ENCODE measurements at regions not wholly inside any gene's neighbourhood (a gene's known extent, or its start where the extent isn't known, plus 50 kb on each side); places are given as distances from the start of the nearest gene placed in this dataset.

- intact Hi-C loops (cut with DNase I) = no loop called here
- WGBS, 2 donors = 86 to 100% methylated on average over 1 of the region's 1 CpG
- no peak for ATAC-seq (ENCODE audit: low FRiP score)
These were observed 262.4 kb upstream of the TMEM229A start for GRCh38 chr7:124295289-124295688.

GRCh38 chr7:124284937-124285336 is 252.1 kb upstream of the TMEM229A start:
- 48 to 62% methylated on average over 1 of the region's 1 CpG for WGBS, 2 donors
- Histone ChIP-seq H3K4me1 (ENCODE audit: control insufficient read depth in 1 of 2, insufficient read depth in 2 of 2, low read length in 2 of 2) (no peaks in the 10 kb centered on the region), H3K27me3 (ENCODE audit: control insufficient read depth in 1 of 2, insufficient read depth in 2 of 2, low read length in 1 of 2) (no peaks in the 10 kb centered on the region), H3K36me3 (ENCODE audit: control insufficient read depth in 1 of 2, insufficient read depth in 2 of 2, low read length in 1 of 2) (no peaks in the 10 kb centered on the region), H3K9me3 (ENCODE audit: control insufficient read depth, low read length) (no peaks in the 10 kb centered on the region), H3K27ac (ENCODE audit: low read depth in 1 of 2, low read length in 2 of 2) (no peak overlapping the region), H3K4me3 (ENCODE audit: low read length in 2 of 2) (no peak overlapping the region)
- ATAC-seq (ENCODE audit: low FRiP score) = no peak
- intact Hi-C loops (cut with DNase I) = no loop called here
- DNase-seq = no peak

More at GRCh38 chr7:124295289-124295688, 262.4 kb upstream of the TMEM229A start:
- no peaks in the 10 kb centered on the region for H3K9me3 ChIP-seq (ENCODE audit: control insufficient read depth, low read length)
- H3K4me1 ChIP-seq (ENCODE audit: control insufficient read depth in 1 of 2, insufficient read depth in 2 of 2, low read length in 2 of 2) = no peaks in the 10 kb centered on the region
- DNase-seq = no peak
- H3K27ac ChIP-seq (ENCODE audit: low read depth in 1 of 2, low read length in 2 of 2) = no peak overlapping the region
- no peaks in the 10 kb centered on the region for H3K27me3 ChIP-seq (ENCODE audit: control insufficient read depth in 1 of 2, insufficient read depth in 2 of 2, low read length in 1 of 2)
- no peak overlapping the region for H3K4me3 ChIP-seq (ENCODE audit: low read length in 2 of 2)
- H3K36me3 ChIP-seq (ENCODE audit: control insufficient read depth in 1 of 2, insufficient read depth in 2 of 2, low read length in 1 of 2) = no peaks in the 10 kb centered on the region

DNA sequence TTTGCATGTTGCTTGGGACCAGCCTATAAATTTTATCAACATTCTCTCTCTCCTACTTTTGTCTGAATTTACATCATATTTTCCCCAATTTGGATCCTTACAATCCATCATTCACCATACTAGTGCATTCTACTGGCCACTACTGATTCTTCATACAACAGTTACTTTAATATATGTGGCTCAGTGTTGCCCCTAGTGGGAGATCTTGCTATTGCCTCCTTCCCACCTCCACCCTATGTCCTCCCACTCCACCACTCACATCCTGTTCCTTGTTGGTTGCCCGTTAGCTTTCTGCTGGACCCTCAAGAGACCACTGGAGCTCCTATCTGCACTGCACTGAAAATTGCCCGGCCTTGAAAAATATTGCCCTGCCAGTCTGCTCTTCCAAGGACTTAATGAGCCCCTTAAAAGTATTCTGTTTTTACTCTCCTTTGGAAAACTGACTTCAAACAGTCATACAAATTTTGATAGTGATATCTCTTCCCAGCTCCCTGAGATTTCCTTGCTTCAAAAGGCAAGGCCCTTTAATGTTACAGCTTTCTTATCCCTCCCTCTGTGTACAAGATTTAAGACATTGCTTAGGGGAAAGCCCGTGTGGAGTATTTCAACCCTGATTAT is 243.2 kb upstream of the TMEM229A start:
- WGBS, 2 donors = 66 to 72% methylated on average over 3 of the region's 3 CpGs
- H3K9me3 ChIP-seq (ENCODE audit: control insufficient read depth, low read length) = no peaks in the 10 kb centered on the region
- intact Hi-C loops (cut with DNase I) = no loop called here
- no peaks in the 10 kb centered on the region for H3K4me1 ChIP-seq (ENCODE audit: control insufficient read depth in 1 of 2, insufficient read depth in 2 of 2, low read length in 2 of 2)
- H3K4me3 ChIP-seq (ENCODE audit: low read length in 2 of 2) = no peak overlapping the region
- no peaks in the 10 kb centered on the region for H3K27me3 ChIP-seq (ENCODE audit: control insufficient read depth in 1 of 2, insufficient read depth in 2 of 2, low read length in 1 of 2)
- ATAC-seq (ENCODE audit: low FRiP score) (no peak), DNase-seq (no peak)
- H3K27ac ChIP-seq (ENCODE audit: low read depth in 1 of 2, low read length in 2 of 2) = no peak overlapping the region
- H3K36me3 ChIP-seq (ENCODE audit: control insufficient read depth in 1 of 2, insufficient read depth in 2 of 2, low read length in 1 of 2) = no peaks in the 10 kb centered on the region

DNA sequence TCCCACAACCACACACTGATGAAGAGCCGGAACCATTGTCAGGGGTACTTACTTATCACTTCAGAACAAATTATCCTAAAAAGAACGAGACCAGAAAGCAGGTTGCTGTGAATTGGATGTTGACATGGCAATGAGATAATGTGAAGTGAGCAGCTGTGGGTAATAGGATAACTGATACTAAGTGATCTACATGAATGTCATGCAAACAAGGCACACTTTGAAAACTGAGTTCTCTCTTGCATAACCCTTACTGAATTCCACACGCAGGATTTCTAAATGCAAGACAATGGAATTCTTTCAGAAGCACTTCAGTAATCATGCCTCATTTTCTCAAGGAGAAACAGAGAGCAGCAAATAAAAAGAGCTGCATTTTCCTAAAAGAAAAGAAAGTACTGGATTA is 242.5 kb upstream of the TMEM229A start:
- H3K4me1 ChIP-seq (ENCODE audit: control insufficient read depth in 1 of 2, insufficient read depth in 2 of 2, low read length in 2 of 2) = no peaks in the 10 kb centered on the region
- no peaks in the 10 kb centered on the region for H3K36me3 ChIP-seq (ENCODE audit: control insufficient read depth in 1 of 2, insufficient read depth in 2 of 2, low read length in 1 of 2)
- ATAC-seq (ENCODE audit: low FRiP score) (no peak), DNase-seq (no peak)
- no peaks in the 10 kb centered on the region for H3K27me3 ChIP-seq (ENCODE audit: control insufficient read depth in 1 of 2, insufficient read depth in 2 of 2, low read length in 1 of 2)
- no peak overlapping the region for H3K4me3 ChIP-seq (ENCODE audit: low read length in 2 of 2)
- no peak overlapping the region for H3K27ac ChIP-seq (ENCODE audit: low read depth in 1 of 2, low read length in 2 of 2)
- intact Hi-C loops (cut with DNase I) = no loop called here
- H3K9me3 ChIP-seq (ENCODE audit: control insufficient read depth, low read length) = no peaks in the 10 kb centered on the region
- WGBS, 2 donors = 50 to 54% methylated on average over 3 of the region's 3 CpGs

DNA sequence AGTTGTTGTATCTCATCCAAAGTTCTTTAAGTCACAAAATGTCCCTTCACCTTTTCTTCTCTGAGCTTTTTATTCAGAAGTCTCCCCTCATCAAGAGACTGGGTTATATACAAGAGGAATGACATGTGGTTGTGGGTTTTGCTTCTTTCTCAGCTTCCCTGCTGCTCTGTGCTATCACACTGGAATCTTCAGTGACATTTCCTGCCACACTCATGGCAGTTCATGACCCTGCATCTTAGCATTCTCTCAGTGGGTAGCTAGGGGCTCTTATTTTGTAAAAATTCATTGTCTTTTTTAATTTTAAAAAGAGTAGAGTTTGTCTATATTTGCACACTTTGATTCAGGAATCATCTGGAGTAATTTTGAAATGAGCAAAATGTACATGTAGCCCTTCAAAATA is 236.9 kb upstream of the TMEM229A start:
- no peaks in the 10 kb centered on the region for H3K4me1 ChIP-seq (ENCODE audit: control insufficient read depth in 1 of 2, insufficient read depth in 2 of 2, low read length in 2 of 2)
- no peaks in the 10 kb centered on the region for H3K36me3 ChIP-seq (ENCODE audit: control insufficient read depth in 1 of 2, insufficient read depth in 2 of 2, low read length in 1 of 2)
- no peaks in the 10 kb centered on the region for H3K9me3 ChIP-seq (ENCODE audit: control insufficient read depth, low read length)
- H3K4me3 ChIP-seq (ENCODE audit: low read length in 2 of 2) = no peak overlapping the region
- H3K27me3 ChIP-seq (ENCODE audit: control insufficient read depth in 1 of 2, insufficient read depth in 2 of 2, low read length in 1 of 2) = no peaks in the 10 kb centered on the region
- no peak overlapping the region for H3K27ac ChIP-seq (ENCODE audit: low read depth in 1 of 2, low read length in 2 of 2)
- intact Hi-C loops (cut with DNase I) = no loop called here
- DNase-seq (no peak), ATAC-seq (ENCODE audit: low FRiP score) (no peak)

- H3K27me3 ChIP-seq (ENCODE audit: control insufficient read depth in 1 of 2, insufficient read depth in 2 of 2, low read length in 1 of 2) = no peaks in the 10 kb centered on the region
- H3K36me3 ChIP-seq (ENCODE audit: control insufficient read depth in 1 of 2, insufficient read depth in 2 of 2, low read length in 1 of 2) = no peaks in the 10 kb centered on the region
- ATAC-seq (ENCODE audit: low FRiP score) = no peak
- intact Hi-C loops (cut with DNase I) = no loop called here
- DNase-seq = no peak
- WGBS, 2 donors = 88 to 90% methylated on average over 2 of the region's 2 CpGs
- H3K9me3 ChIP-seq (ENCODE audit: control insufficient read depth, low read length) = no peaks in the 10 kb centered on the region
- no peaks in the 10 kb centered on the region for H3K4me1 ChIP-seq (ENCODE audit: control insufficient read depth in 1 of 2, insufficient read depth in 2 of 2, low read length in 2 of 2)
- no peak overlapping the region for H3K27ac ChIP-seq (ENCODE audit: low read depth in 1 of 2, low read length in 2 of 2)
- no peak overlapping the region for H3K4me3 ChIP-seq (ENCODE audit: low read length in 2 of 2)
These were observed 234.3 kb upstream of the TMEM229A start for GRCh38 chr7:124267154-124267553.

DNA sequence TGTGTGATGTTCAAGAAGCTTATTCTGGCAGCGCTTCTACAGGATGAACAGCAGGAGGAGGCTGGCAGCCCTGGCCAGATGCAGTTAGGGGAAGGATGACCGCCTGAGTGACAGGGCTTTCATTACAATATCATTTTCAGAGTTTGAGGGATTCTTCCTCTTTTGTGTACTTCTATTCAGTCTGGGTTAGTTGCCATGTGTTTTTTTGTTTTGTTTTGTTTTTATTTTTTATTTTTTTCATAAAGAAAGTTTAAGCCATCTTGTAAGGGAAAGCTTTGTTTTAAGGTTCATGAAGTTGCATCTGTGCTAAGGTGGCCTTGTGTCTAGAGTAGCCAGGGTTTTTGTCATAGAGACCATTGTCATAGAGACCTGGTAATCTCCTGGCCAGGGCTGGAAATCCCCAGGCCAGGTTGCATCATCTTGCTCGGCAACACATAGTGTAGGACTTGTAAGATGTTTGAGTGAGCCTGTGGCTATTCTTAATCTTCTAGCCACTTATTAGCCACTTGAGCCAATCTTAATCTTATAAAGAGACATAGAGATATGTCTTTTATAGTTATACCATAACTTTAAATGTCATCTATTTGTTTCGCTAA is 230.5 kb upstream of the TMEM229A start:
- intact Hi-C loops (cut with DNase I) = no loop called here
- Histone ChIP-seq H3K36me3 (ENCODE audit: control insufficient read depth in 1 of 2, insufficient read depth in 2 of 2, low read length in 1 of 2) (no peaks in the 10 kb centered on the region), H3K4me1 (ENCODE audit: control insufficient read depth in 1 of 2, insufficient read depth in 2 of 2, low read length in 2 of 2) (no peaks in the 10 kb centered on the region), H3K27me3 (ENCODE audit: control insufficient read depth in 1 of 2, insufficient read depth in 2 of 2, low read length in 1 of 2) (no peaks in the 10 kb centered on the region), H3K27ac (ENCODE audit: low read depth in 1 of 2, low read length in 2 of 2) (no peak overlapping the region), H3K9me3 (ENCODE audit: control insufficient read depth, low read length) (no peaks in the 10 kb centered on the region), H3K4me3 (ENCODE audit: low read length in 2 of 2) (no peak overlapping the region)
- DNase-seq (no peak), ATAC-seq (ENCODE audit: low FRiP score) (no peak)
- WGBS, 2 donors = 81% methylated on average over 4 of the region's 4 CpGs

- no peak for DNase-seq
- intact Hi-C loops (cut with DNase I) = no loop called here
- no peaks in the 10 kb centered on the region for H3K27me3 ChIP-seq (ENCODE audit: control insufficient read depth in 1 of 2, insufficient read depth in 2 of 2, low read length in 1 of 2)
- ATAC-seq (ENCODE audit: low FRiP score) = no peak
- H3K27ac ChIP-seq (ENCODE audit: low read depth in 1 of 2, low read length in 2 of 2) = no peak overlapping the region
- H3K4me3 ChIP-seq (ENCODE audit: low read length in 2 of 2) = no peak overlapping the region
- no peaks in the 10 kb centered on the region for H3K36me3 ChIP-seq (ENCODE audit: control insufficient read depth in 1 of 2, insufficient read depth in 2 of 2, low read length in 1 of 2)
- H3K9me3 ChIP-seq (ENCODE audit: control insufficient read depth, low read length) = no peaks in the 10 kb centered on the region
- H3K4me1 ChIP-seq (ENCODE audit: control insufficient read depth in 1 of 2, insufficient read depth in 2 of 2, low read length in 2 of 2) = no peaks in the 10 kb centered on the region
- 35 to 38% methylated on average over 2 of the region's 2 CpGs for WGBS, 2 donors
These were observed 228.8 kb upstream of the TMEM229A start for GRCh38 chr7:124261710-124262109.

- Histone ChIP-seq H3K36me3 (ENCODE audit: control insufficient read depth in 1 of 2, insufficient read depth in 2 of 2, low read length in 1 of 2) (no peaks in the 10 kb centered on the region), H3K27me3 (ENCODE audit: control insufficient read depth in 1 of 2, insufficient read depth in 2 of 2, low read length in 1 of 2) (no peaks in the 10 kb centered on the region), H3K9me3 (ENCODE audit: control insufficient read depth, low read length) (peaks cover 2% of the 10 kb centered on the region), H3K27ac (ENCODE audit: low read depth in 1 of 2, low read length in 2 of 2) (no peak overlapping the region), H3K4me1 (ENCODE audit: control insufficient read depth in 1 of 2, insufficient read depth in 2 of 2, low read length in 2 of 2) (no peaks in the 10 kb centered on the region), H3K4me3 (ENCODE audit: low read length in 2 of 2) (no peak overlapping the region)
- DNase-seq = no peak
- ATAC-seq (ENCODE audit: low FRiP score) = no peak
- intact Hi-C loops (cut with DNase I) = no loop called here
- WGBS, 2 donors = 18% methylated on average over 5 of the region's 5 CpGs
These were observed 224.9 kb upstream of the TMEM229A start for GRCh38 chr7:124257638-124258308.
